ENCODE measurements at regions not wholly inside any gene's neighbourhood (a gene's known extent, or its start where the extent isn't known, plus 50 kb on each side); places are given as distances from the start of the nearest gene placed in this dataset.
"Not testable (repeated sequence)": the region's sequence is repeated elsewhere in the genome, so short reads cannot be mapped to it uniquely, and the experiment has no call there.

GRCh38 chr16:59864981-59865666 lies 1131.0 kb upstream of the GOT2 start:
- no peak for ATAC-seq
- no peak for DNase-seq

GRCh38 chr16:59859676-59860402 lies 1125.7 kb upstream of the GOT2 start:
- DNase-seq: no peak
- ATAC-seq: no peak

- no peak for DNase-seq
- no peak for ATAC-seq
Observed at GRCh38 chr16:59854846-59855439, 1120.8 kb upstream of the GOT2 start.

- ATAC-seq: no peak
- no peak for DNase-seq
Observed at GRCh38 chr16:59849716-59850115, 1115.6 kb upstream of the GOT2 start.

GRCh38 chr16:59848296-59848695 lies 1114.2 kb upstream of the GOT2 start:
- no peak for ATAC-seq
- no peak for DNase-seq

- no peak for DNase-seq
- ATAC-seq: no peak
Observed at GRCh38 chr16:59840169-59840568, 1106.1 kb upstream of the GOT2 start.

GRCh38 chr16:59826767-59827166 lies 1092.7 kb upstream of the GOT2 start:
- ATAC-seq: no peak
- DNase-seq: no peak

- ATAC-seq: not testable (repeated sequence)
Observed at GRCh38 chr16:59809488-59809887, 1075.4 kb upstream of the GOT2 start.

GRCh38 chr16:59783191-59783590 lies 1049.1 kb upstream of the GOT2 start:
- DNase-seq (no peak), ATAC-seq (no peak)

More at GRCh38 chr16:59809488-59809887, 1075.4 kb upstream of the GOT2 start:
- not testable (repeated sequence) for DNase-seq

GRCh38 chr16:59773330-59773729 lies 1039.2 kb upstream of the GOT2 start:
- DNase-seq (no peak), ATAC-seq (no peak)

- ATAC-seq (no peak), DNase-seq (no peak)
Observed at GRCh38 chr16:59759296-59759695, 1025.2 kb upstream of the GOT2 start.

GRCh38 chr16:59758848-59759247 lies 1024.7 kb upstream of the GOT2 start:
- ATAC-seq: no peak
- DNase-seq: no peak

GRCh38 chr16:59754854-59755253 lies 1020.7 kb upstream of the GOT2 start:
- DNase-seq (no peak), ATAC-seq (no peak)

- no peak for ATAC-seq
- DNase-seq: no peak
Observed at GRCh38 chr16:59749662-59750336, 1015.7 kb upstream of the GOT2 start.

GRCh38 chr16:59748531-59748930 lies 1014.4 kb upstream of the GOT2 start:
- DNase-seq: no peak
- no peak for ATAC-seq

GRCh38 chr16:59743504-59743903 lies 1009.4 kb upstream of the GOT2 start:
- no peak for DNase-seq
- ATAC-seq: no peak

GRCh38 chr16:59740858-59741257 lies 1006.7 kb upstream of the GOT2 start:
- no peak for DNase-seq
- ATAC-seq: no peak

- ATAC-seq (no peak), DNase-seq (no peak)
Observed at GRCh38 chr16:59737274-59737673, 1003.2 kb upstream of the GOT2 start.

- no peak for ATAC-seq
- no peak for DNase-seq
Observed at GRCh38 chr16:59733321-59733720, 999.2 kb upstream of the GOT2 start.

- no peak for ATAC-seq
- no peak for DNase-seq
Observed at GRCh38 chr16:59729613-59730012, 995.5 kb upstream of the GOT2 start.

GRCh38 chr16:59719121-59719520 lies 985.0 kb upstream of the GOT2 start:
- DNase-seq: no peak

GRCh38 chr16:59707436-59708226 lies 973.5 kb upstream of the GOT2 start:
- no peak for ATAC-seq
- no peak for DNase-seq

More at GRCh38 chr16:59719121-59719520, 985.0 kb upstream of the GOT2 start:
- ATAC-seq: no peak
